Endothelial cell of umbilical vein (primary cell): ENCODE measurements at regions not wholly inside any gene's neighbourhood (a gene's known extent, or its start where the extent isn't known, plus 50 kb on each side); places are given as distances from the start of the nearest gene placed in this dataset.
"Not testable (repeated sequence)": the region's sequence is repeated elsewhere in the genome, so short reads cannot be mapped to it uniquely, and the experiment has no call there.

Experiments
- EZH2 ChIP-seq: IDR thresholded peaks from 2 replicates; pipeline ENCODE4 v1.6.1; 2012; ENCODE audit warnings: borderline replicate concordance, low read depth, mild to moderate bottlenecking, moderate library complexity, low read length, inconsistent platforms; ENCODE audit not compliant: severe bottlenecking
- FOS ChIP-seq: IDR thresholded peaks from 2 replicates; pipeline ENCODE4 v1.6.1; 2011; ENCODE audit warnings: mild to moderate bottlenecking, low read length, moderate library complexity, borderline replicate concordance; ENCODE audit not compliant: insufficient read depth
- JUN ChIP-seq: IDR thresholded peaks from 2 replicates; pipeline ENCODE4 v1.6.1; 2011; ENCODE audit warnings: borderline replicate concordance, low read depth; ENCODE audit not compliant: insufficient read length, insufficient read depth
- MYC ChIP-seq: IDR thresholded peaks from one replicate; pipeline ENCODE4 v1.6.1; 2011; ENCODE audit warnings: mild to moderate bottlenecking, low read depth, low read length
- POLR2A ChIP-seq: IDR thresholded peaks from 2 replicates; pipeline ENCODE4 v1.6.1; 2012; ENCODE audit warnings: low read depth, mild to moderate bottlenecking, control low read depth, low read length
- POLR2AphosphoS5 ChIP-seq: IDR thresholded peaks from 2 replicates; pipeline ENCODE4 v1.6.1; 2012; ENCODE audit warnings: low read depth, mild to moderate bottlenecking, control low read depth, low read length, moderate library complexity; ENCODE audit not compliant: insufficient read depth
- TF ChIP-seq, protein P1 (sequence below): IDR thresholded peaks from 2 replicates; pipeline ENCODE4 v1.6.1; 2011; ENCODE audit not compliant: insufficient read depth, insufficient read length
- TF ChIP-seq, protein P2 (sequence below), 2 donors: IDR thresholded peaks; 1 replicate in 1 of 2; 2 replicates in 1 of 2; pipeline ENCODE4 v1.5.1; 2011; ENCODE audit warnings: low read length in 2 of 2, mild to moderate bottlenecking in 2 of 2, moderate library complexity in 2 of 2, control low read depth in 1 of 2, inconsistent platforms in 1 of 2, low read depth in 1 of 2; ENCODE audit not compliant: insufficient read depth in 1 of 2; ENCODE audit errors: extremely low read depth in 1 of 2

DNA sequence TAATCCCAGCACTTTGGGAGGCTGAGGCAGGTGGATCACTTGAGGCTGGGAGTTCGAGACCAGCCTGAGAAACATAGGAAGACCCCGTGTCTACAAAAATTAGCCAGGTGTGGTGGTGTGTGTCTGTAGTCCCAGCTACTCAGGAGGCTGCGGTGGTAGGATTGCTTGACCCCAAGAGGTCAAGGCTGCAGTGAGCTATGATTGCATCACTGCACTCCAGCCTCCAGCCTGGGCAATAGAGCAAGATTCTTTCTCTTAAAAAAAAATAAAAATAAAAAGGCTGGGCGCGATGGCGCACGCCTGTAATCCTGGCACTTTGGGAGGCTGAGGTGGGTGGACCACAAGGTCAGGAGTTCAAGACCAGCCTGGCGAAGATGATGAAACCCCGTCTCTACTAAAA is 119.4 kb downstream of the NPTX2 start:
- TF ChIP-seq POLR2A, JUN, FOS, MYC, EZH2, POLR2AphosphoS5: not testable (repeated sequence)
- TF ChIP-seq, protein P1, sequence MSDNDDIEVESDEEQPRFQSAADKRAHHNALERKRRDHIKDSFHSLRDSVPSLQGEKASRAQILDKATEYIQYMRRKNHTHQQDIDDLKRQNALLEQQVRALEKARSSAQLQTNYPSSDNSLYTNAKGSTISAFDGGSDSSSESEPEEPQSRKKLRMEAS = not testable (repeated sequence)
- TF ChIP-seq, protein P2, sequence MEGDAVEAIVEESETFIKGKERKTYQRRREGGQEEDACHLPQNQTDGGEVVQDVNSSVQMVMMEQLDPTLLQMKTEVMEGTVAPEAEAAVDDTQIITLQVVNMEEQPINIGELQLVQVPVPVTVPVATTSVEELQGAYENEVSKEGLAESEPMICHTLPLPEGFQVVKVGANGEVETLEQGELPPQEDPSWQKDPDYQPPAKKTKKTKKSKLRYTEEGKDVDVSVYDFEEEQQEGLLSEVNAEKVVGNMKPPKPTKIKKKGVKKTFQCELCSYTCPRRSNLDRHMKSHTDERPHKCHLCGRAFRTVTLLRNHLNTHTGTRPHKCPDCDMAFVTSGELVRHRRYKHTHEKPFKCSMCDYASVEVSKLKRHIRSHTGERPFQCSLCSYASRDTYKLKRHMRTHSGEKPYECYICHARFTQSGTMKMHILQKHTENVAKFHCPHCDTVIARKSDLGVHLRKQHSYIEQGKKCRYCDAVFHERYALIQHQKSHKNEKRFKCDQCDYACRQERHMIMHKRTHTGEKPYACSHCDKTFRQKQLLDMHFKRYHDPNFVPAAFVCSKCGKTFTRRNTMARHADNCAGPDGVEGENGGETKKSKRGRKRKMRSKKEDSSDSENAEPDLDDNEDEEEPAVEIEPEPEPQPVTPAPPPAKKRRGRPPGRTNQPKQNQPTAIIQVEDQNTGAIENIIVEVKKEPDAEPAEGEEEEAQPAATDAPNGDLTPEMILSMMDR (IDR thresholded peaks at IDR 0.05; ENCODE audit: extremely low read depth in 1 of 2, insufficient read depth in 1 of 2, low read depth in 1 of 2, low read length in 2 of 2) = not testable (repeated sequence)
